ENCODE measurements at regions not wholly inside any gene's neighbourhood (a gene's known extent, or its start where the extent isn't known, plus 50 kb on each side); places are given as distances from the start of the nearest gene placed in this dataset.

DNA sequence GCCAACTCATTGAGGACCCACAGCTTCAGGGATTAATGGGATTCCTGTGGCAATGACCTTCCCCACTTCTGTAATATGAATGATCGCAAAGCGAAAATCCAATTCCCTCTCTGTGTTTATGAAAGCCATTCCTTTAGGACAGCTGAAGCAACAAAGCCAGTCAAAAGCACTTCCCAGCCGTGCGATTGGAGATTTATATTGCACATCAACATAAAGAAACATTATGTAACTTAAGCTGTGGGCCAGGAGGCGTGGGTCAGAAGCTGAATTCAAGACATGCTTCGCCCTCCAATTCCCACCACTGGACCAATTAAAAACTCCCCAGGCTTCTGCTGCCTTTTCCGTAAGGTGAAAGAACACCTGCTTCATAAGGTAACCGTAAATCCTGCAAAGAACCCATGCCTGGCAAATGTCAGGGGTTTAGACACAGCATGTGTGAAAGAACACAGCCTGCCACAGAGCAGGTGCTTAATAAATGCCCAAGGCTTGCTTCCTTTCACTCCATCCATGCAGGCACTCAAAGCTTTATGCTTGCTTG is 138.9 kb upstream of the SOD1 start:
- no peak overlapping the region for H3K4me2 ChIP-seq (replicated peaks; ENCODE audit: extremely low read depth, low read length, poor library complexity, severe bottlenecking)
- peaks cover 1 to 5% (median 3%) of the 10 kb centered on the region in 3 donors for H3K27me3 Mint-ChIP-seq (ENCODE audit: low read depth in 3 of 3)
- H3K79me2 ChIP-seq (ENCODE audit: insufficient read depth, low read length): no peaks in the 10 kb centered on the region
- H3K4me1 Mint-ChIP-seq: no peaks in the 10 kb centered on the region
- H3K36me3 ChIP-seq (replicated peaks in 1 of 2; ENCODE audit: control insufficient read depth in 1 of 2, insufficient read depth in 2 of 2, low read length in 2 of 2): no peaks in the 10 kb centered on the region
- H3K27ac Mint-ChIP-seq: no peak overlapping the region
- intact Hi-C loops (cut with micrococcal nuclease): no loop called here
- no peak overlapping the region for H3K27ac ChIP-seq (ENCODE audit: low read depth in 1 of 2, low read length in 2 of 2)
- no peaks in the 10 kb centered on the region for H3K4me1 ChIP-seq (ENCODE audit: control insufficient read depth in 1 of 2, insufficient read depth in 2 of 2, low read length in 2 of 2)
- no peak overlapping the region for H3K4me3 ChIP-seq (replicated peaks in 1 of 3; ENCODE audit: low read depth in 2 of 3, low read length in 3 of 3)
- H2AFZ ChIP-seq (ENCODE audit: insufficient read depth, low read depth, low read length, poor library complexity, severe bottlenecking): no peak overlapping the region
- no peak overlapping the region for H3K4me3 Mint-ChIP-seq
- 96% methylated on average over 7 of the region's 8 CpGs for WGBS (ENCODE audit: insufficient coverage)
- no peaks in the 10 kb centered on the region for H3K36me3 Mint-ChIP-seq
- H3K9me3 Mint-ChIP-seq: peaks cover 0 to 2% (median 0%) of the 10 kb centered on the region in 7 donors
- no peak overlapping the region for H3K9ac ChIP-seq (ENCODE audit: insufficient read depth, low read length, poor library complexity, severe bottlenecking)
- no peaks in the 10 kb centered on the region for H3K27me3 ChIP-seq (ENCODE audit: control insufficient read depth in 2 of 2, insufficient read depth in 2 of 2, low read length in 2 of 2)
- no peaks in the 10 kb centered on the region for H3K9me3 ChIP-seq (replicated peaks in 1 of 2; ENCODE audit: control insufficient read depth in 1 of 2, insufficient read depth in 1 of 2, low read length in 2 of 2)
- H4K20me1 ChIP-seq (ENCODE audit: insufficient read depth, low read length): no peaks in the 10 kb centered on the region
- DNase-seq: no peak
- TF ChIP-seq, protein P1, sequence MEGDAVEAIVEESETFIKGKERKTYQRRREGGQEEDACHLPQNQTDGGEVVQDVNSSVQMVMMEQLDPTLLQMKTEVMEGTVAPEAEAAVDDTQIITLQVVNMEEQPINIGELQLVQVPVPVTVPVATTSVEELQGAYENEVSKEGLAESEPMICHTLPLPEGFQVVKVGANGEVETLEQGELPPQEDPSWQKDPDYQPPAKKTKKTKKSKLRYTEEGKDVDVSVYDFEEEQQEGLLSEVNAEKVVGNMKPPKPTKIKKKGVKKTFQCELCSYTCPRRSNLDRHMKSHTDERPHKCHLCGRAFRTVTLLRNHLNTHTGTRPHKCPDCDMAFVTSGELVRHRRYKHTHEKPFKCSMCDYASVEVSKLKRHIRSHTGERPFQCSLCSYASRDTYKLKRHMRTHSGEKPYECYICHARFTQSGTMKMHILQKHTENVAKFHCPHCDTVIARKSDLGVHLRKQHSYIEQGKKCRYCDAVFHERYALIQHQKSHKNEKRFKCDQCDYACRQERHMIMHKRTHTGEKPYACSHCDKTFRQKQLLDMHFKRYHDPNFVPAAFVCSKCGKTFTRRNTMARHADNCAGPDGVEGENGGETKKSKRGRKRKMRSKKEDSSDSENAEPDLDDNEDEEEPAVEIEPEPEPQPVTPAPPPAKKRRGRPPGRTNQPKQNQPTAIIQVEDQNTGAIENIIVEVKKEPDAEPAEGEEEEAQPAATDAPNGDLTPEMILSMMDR (IDR thresholded peaks at IDR 0.05): no peak

DNA sequence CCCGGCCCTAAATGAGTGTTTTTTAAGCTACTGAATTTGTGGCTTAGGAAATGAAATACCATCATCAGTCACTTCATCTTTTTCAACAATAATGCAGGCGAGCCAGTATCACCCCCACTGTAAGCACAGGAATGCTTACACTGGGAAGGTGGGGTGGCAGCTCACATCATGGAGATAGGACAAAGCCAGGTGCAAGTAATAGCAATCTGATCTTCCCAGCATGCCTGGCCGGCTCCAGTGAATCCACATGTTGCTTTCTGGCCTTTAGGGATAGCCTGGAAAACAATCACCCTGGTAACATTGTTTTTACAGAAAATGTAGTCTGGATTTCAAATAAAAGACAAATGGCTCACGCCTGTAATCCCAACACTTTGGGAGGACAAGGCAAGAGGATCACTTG is 140.9 kb upstream of the SOD1 start:
- DNase-seq: no peak
- no peaks in the 10 kb centered on the region for H4K20me1 ChIP-seq (ENCODE audit: insufficient read depth, low read length)
- H3K27ac Mint-ChIP-seq: no peak overlapping the region
- no peaks in the 10 kb centered on the region for H3K36me3 Mint-ChIP-seq
- H3K4me1 Mint-ChIP-seq: no peaks in the 10 kb centered on the region
- no peak overlapping the region for H3K9ac ChIP-seq (ENCODE audit: insufficient read depth, low read length, poor library complexity, severe bottlenecking)
- H3K27me3 ChIP-seq (ENCODE audit: control insufficient read depth in 2 of 2, insufficient read depth in 2 of 2, low read length in 2 of 2): no peaks in the 10 kb centered on the region
- peaks cover 1 to 5% (median 2%) of the 10 kb centered on the region in 3 donors for H3K27me3 Mint-ChIP-seq (ENCODE audit: low read depth in 3 of 3)
- H3K27ac ChIP-seq (ENCODE audit: low read depth in 1 of 2, low read length in 2 of 2): no peak overlapping the region
- intact Hi-C loops (cut with micrococcal nuclease): no loop called here
- no peak overlapping the region for H2AFZ ChIP-seq (ENCODE audit: insufficient read depth, low read depth, low read length, poor library complexity, severe bottlenecking)
- no peak overlapping the region for H3K4me2 ChIP-seq (replicated peaks; ENCODE audit: extremely low read depth, low read length, poor library complexity, severe bottlenecking)
- H3K4me1 ChIP-seq (ENCODE audit: control insufficient read depth in 1 of 2, insufficient read depth in 2 of 2, low read length in 2 of 2): no peaks in the 10 kb centered on the region
- TF ChIP-seq, protein P1 (IDR thresholded peaks at IDR 0.05): no peak
- no peaks in the 10 kb centered on the region for H3K79me2 ChIP-seq (ENCODE audit: insufficient read depth, low read length)
- WGBS (ENCODE audit: insufficient coverage): 100% methylated on average over 3 of the region's 4 CpGs
- H3K9me3 ChIP-seq (replicated peaks in 1 of 2; ENCODE audit: control insufficient read depth in 1 of 2, insufficient read depth in 1 of 2, low read length in 2 of 2): no peaks in the 10 kb centered on the region
- no peak overlapping the region for H3K4me3 Mint-ChIP-seq
- H3K36me3 ChIP-seq (replicated peaks in 1 of 2; ENCODE audit: control insufficient read depth in 1 of 2, insufficient read depth in 2 of 2, low read length in 2 of 2): no peaks in the 10 kb centered on the region
- H3K9me3 Mint-ChIP-seq: no peaks in the 10 kb centered on the region
- H3K4me3 ChIP-seq (replicated peaks in 1 of 3; ENCODE audit: low read depth in 2 of 3, low read length in 3 of 3): no peak overlapping the region

All from CD14-positive monocyte (primary cell).